ENCODE measurements at regions not wholly inside any gene's neighbourhood (a gene's known extent, or its start where the extent isn't known, plus 50 kb on each side); places are given as distances from the start of the nearest gene placed in this dataset.

DNA sequence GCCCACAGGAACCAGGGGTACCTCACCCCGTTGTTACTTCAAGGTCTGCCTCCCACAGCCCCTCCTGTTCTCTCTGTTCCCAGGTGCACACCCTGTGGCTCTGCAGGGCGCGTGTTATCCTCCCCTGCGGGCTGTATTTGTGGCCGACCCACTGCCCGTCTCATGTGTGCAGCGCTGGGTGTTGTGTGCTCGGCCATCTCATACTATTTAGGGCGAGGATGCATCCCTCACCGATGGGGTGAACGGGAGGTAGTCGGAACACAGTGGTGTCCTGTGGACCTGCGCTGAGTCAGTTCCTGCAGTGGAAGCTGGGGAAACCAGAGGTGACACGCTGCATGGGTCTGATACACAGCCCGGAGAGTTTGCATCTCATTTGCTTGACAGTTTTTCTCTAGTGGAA lies 94.5 kb upstream of the SULF2 start:
- DNase-seq (ENCODE audit: low read depth, low spot score), result no peak
- no peak overlapping the region for H3K4me3 ChIP-seq (ENCODE audit: low read depth, low read length)
- TF ChIP-seq, protein P1, sequence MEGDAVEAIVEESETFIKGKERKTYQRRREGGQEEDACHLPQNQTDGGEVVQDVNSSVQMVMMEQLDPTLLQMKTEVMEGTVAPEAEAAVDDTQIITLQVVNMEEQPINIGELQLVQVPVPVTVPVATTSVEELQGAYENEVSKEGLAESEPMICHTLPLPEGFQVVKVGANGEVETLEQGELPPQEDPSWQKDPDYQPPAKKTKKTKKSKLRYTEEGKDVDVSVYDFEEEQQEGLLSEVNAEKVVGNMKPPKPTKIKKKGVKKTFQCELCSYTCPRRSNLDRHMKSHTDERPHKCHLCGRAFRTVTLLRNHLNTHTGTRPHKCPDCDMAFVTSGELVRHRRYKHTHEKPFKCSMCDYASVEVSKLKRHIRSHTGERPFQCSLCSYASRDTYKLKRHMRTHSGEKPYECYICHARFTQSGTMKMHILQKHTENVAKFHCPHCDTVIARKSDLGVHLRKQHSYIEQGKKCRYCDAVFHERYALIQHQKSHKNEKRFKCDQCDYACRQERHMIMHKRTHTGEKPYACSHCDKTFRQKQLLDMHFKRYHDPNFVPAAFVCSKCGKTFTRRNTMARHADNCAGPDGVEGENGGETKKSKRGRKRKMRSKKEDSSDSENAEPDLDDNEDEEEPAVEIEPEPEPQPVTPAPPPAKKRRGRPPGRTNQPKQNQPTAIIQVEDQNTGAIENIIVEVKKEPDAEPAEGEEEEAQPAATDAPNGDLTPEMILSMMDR (IDR thresholded peaks at IDR 0.05; ENCODE audit: low read depth, low read length), result no peak
- in situ Hi-C loops (cut with HindIII; ENCODE audit: low sequenced_read_pairs), result no loop called here

DNA sequence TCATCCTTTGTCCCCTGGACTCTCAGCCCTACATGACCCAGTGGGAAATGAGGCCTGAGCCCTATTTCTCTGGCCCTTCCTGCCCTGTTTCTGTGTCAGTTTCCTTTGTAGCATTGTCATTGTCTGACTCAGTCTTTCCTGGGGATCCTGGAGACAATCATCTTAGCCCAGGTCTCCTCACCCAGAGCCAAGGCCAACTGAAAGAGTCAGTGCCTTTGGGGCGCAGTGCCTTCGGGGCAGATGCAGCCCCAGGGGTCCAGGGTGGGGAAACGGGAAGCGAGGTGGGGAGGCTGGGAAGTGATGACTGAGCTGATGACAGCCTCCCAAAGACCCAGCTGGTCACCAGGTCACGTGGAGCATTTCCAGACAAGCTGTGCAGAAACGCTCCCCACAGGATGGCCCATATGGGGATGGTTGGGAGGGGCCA lies 93.3 kb upstream of the SULF2 start:
- in situ Hi-C loops (cut with HindIII; ENCODE audit: low sequenced_read_pairs), result no loop called here
- no peak for DNase-seq (ENCODE audit: low read depth, low spot score)
- no peak overlapping the region for H3K4me3 ChIP-seq (ENCODE audit: low read depth, low read length)
- TF ChIP-seq, protein P1 (IDR thresholded peaks at IDR 0.05; ENCODE audit: low read depth, low read length), result no peak

DNA sequence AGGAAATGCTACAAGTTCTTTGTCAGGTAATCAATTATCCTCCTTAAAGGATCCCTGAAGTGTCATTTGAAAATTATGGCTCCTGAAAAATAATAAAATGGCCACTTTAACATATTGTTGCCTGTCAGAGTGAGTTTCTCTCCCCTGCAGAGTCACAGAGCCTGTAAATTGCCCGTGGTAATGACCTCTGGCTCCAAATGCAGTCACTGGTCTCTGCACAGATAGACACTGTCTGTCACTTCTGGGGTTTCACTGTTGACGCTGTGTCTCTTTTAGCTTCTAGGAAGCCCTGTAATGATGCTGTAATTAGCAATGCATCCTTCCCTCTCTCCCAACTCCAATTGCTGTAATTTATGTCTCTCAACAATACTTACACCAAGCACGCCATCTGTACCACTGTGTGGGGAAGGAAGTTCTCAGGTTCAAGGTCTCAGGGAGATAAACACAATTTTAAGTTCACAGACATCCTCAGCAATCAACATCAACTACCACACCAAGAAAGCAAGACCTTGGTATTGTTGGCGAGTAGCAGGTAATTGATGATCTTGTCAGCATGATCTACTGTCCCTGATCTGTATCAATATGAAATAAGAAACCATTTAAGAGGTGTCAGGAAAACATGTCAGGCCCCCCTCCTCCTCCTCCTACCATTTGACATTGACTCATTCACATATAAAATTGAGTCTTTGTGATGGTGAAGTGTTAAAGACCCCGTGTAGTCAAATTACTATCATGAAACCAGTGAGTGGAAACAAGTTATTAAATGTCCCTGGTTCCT lies 91.2 kb upstream of the SULF2 start:
- in situ Hi-C loops (cut with HindIII; ENCODE audit: low sequenced_read_pairs), result no loop called here
- H3K4me3 ChIP-seq (ENCODE audit: low read depth, low read length), result no peak overlapping the region
- DNase-seq (ENCODE audit: low read depth, low spot score), result no peak
- TF ChIP-seq, protein P1 (IDR thresholded peaks at IDR 0.05; ENCODE audit: low read depth, low read length), result no peak

DNA sequence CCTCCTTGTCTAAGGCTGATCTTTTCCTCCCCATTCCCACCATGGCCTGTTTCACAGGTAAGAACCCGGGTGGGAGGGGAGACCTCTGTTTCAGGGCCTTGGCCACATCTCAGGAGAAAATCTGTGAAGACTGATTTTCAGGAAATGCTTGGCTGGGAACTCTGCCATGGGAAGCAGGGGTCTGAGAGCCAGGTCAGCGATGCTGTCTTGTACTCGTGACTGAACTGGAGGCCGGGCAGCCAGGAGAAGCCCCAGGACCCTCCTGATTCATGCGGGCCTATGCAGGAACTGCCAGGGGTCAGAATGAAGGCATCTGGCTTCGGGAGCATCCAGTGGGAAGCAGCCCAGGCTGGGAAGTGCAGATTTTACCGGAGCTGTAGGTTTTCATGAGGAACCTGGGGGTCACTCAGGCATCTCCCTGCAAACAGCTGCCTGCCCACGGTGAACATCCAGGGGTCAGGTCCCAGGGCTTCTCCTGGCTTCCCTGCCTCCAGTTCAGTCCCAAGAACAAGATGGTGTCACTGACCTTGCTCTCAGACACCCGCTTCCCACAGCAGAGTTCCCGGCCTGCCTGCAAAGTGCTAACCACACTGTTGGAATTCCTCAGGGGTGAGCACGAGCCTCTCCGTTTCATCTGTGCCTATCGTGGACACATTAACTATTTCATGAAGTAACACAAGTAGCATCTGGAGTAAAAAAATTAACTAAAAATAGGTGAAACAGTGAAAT lies 90.2 kb upstream of the SULF2 start:
- DNase-seq (ENCODE audit: low read depth, low spot score), result no peak
- in situ Hi-C loops (cut with HindIII; ENCODE audit: low sequenced_read_pairs), result no loop called here
- TF ChIP-seq, protein P1 (IDR thresholded peaks at IDR 0.05; ENCODE audit: low read depth, low read length), result no peak
- H3K4me3 ChIP-seq (ENCODE audit: low read depth, low read length), result no peak overlapping the region

DNA sequence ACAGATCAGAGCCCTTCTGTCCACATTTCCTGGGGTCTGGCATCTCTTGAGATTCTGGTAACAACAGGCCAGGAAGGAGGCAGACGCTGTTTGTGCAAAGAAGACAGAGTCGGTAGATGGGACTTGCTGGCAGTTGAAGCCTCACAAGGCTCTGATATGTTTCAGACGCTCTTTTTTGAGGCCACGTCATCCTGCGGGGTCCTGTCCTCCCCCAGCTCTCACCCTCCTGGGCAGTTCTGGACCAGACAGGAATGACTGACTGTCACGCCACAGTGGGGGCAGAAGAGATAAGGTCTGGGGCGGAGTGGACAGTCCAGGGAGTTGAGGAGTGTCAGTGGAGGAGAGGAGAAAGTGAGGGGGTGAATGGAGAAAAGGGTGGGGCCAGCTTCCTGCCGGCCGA lies 87.1 kb upstream of the SULF2 start:
- DNase-seq (ENCODE audit: low read depth, low spot score), result no peak
- in situ Hi-C loops (cut with HindIII; ENCODE audit: low sequenced_read_pairs), result no loop called here
- H3K4me3 ChIP-seq (ENCODE audit: low read depth, low read length), result no peak overlapping the region
- TF ChIP-seq, protein P1 (IDR thresholded peaks at IDR 0.05; ENCODE audit: low read depth, low read length), result no peak

DNA sequence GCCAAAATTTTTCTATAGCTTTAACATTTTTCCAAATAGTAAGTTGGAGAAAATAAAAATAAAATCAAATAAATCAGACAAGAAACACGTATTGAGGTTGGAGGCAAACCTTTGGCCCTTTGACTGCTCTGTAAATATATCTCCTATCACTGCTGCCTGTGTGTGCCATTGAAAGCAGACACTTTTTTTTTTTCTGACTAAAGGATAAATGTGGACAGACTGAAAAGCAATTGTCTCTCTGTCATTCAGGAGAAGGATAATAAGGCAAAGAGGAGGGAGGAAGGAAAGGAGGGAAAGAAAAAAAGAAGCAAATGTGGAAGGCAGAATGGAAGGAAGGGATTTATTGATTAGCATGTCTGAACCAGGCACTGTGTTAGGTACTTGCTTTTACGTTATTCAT lies 85.2 kb upstream of the SULF2 start:
- TF ChIP-seq, protein P1 (IDR thresholded peaks at IDR 0.05; ENCODE audit: low read depth, low read length), result no peak
- H3K4me3 ChIP-seq (ENCODE audit: low read depth, low read length), result no peak overlapping the region
- in situ Hi-C loops (cut with HindIII; ENCODE audit: low sequenced_read_pairs), result no loop called here
- DNase-seq (ENCODE audit: low read depth, low spot score), result no peak
